ENCODE measurements at regions not wholly inside any gene's neighbourhood (a gene's known extent, or its start where the extent isn't known, plus 50 kb on each side); places are given as distances from the start of the nearest gene placed in this dataset.
"Not testable (repeated sequence)": the region's sequence is repeated elsewhere in the genome, so short reads cannot be mapped to it uniquely, and the experiment has no call there.

DNA sequence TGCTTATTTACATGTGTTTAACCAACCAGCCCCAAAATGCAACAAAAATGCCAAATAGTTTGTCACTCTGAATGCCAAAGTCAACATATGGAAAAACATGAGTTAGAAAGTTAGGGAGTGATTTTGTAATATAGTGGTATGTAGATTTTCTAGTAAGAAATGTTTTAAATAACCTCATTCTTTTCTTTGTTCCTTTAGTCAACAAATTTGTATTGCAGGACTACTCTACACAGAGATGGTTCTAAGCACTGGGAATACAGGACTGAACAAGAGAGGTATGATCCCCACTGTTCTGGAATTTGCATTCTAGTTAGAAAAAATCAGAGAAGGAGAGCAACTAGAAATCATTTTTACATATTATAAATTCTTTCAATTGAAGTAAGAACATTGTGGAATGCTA lies 218.8 kb upstream of the ANXA10 start:
- no peaks in the 10 kb centered on the region for H3K27me3 ChIP-seq (ENCODE audit: control insufficient read depth, insufficient read depth, low read length)
- H3K27ac ChIP-seq (ENCODE audit: low read length) = no peak overlapping the region
- H3K4me1 ChIP-seq (ENCODE audit: control insufficient read depth, insufficient read depth, low read length) = no peaks in the 10 kb centered on the region
- H3K4me3 ChIP-seq (ENCODE audit: low read length) = no peak overlapping the region
- H3K36me3 ChIP-seq (ENCODE audit: control insufficient read depth, insufficient read depth, low read length) = no peaks in the 10 kb centered on the region
- no peaks in the 10 kb centered on the region for H3K9me3 ChIP-seq (ENCODE audit: control insufficient read depth, insufficient read depth, low read length)
- no peak for DNase-seq (ENCODE audit: low read depth, low spot score)

DNA sequence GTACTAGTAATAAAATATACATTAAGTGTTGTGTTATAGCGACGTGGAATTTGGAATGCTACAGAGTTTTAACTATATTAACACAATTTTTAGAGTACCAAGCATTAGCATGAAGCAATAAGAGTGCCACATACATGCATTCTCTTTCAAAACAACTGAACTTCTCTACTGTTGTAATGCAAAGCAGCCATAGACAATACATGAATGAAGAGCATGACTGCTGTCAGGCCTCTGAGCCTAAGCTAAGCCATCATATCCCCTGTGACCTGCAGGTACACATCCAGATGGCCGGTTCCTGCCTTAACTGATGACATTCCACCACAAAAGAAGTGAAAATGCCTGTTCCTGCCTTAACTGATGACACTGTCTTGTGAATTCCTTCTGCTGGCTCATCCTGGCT lies 216.2 kb upstream of the ANXA10 start:
- not testable (repeated sequence) for H3K9me3 ChIP-seq (ENCODE audit: control insufficient read depth, insufficient read depth, low read length); H3K27me3 ChIP-seq (ENCODE audit: control insufficient read depth, insufficient read depth, low read length); H3K36me3 ChIP-seq (ENCODE audit: control insufficient read depth, insufficient read depth, low read length); H3K4me1 ChIP-seq (ENCODE audit: control insufficient read depth, insufficient read depth, low read length); H3K27ac ChIP-seq (ENCODE audit: low read length); H3K4me3 ChIP-seq (ENCODE audit: low read length)
- peak; percentile 5 for DNase-seq (ENCODE audit: low read depth, low spot score)
- no CpG with 5 or more reads among the region's 3 CpGs for WGBS (ENCODE audit: insufficient coverage, insufficient read length)

- WGBS (ENCODE audit: insufficient coverage, insufficient read length) = no CpG with 5 or more reads among the region's 8 CpGs
- H3K9me3 ChIP-seq (ENCODE audit: control insufficient read depth, insufficient read depth, low read length); H3K27ac ChIP-seq (ENCODE audit: low read length); DNase-seq (ENCODE audit: low read depth, low spot score); H3K27me3 ChIP-seq (ENCODE audit: control insufficient read depth, insufficient read depth, low read length); H3K4me3 ChIP-seq (ENCODE audit: low read length); H3K36me3 ChIP-seq (ENCODE audit: control insufficient read depth, insufficient read depth, low read length); H3K4me1 ChIP-seq (ENCODE audit: control insufficient read depth, insufficient read depth, low read length): not testable (repeated sequence)
Observed at GRCh38 chr4:167877826-167878225, 214.5 kb upstream of the ANXA10 start.

DNA sequence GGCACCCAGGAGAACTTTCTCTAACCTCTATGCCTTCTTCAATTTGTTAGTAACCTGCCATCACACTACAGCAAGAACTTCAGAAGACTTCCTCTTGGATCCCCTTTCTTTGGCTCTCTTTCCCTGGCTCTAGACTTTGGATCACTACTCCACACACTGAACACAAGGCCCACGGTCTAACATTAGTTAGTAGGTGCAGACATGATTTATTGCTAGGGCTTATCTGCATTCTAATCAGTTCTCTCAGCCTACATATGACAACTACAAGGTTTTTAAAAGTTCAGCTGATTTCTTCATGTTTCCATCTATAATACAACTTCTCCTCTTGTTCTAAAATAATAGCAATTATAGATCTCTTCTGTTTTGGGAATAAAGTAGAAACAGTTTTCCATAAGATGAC lies 209.1 kb upstream of the ANXA10 start:
- Histone ChIP-seq H3K9me3 (ENCODE audit: control insufficient read depth, insufficient read depth, low read length) (no peaks in the 10 kb centered on the region; the same call in 1 of the 2 replicates), H3K27me3 (ENCODE audit: control insufficient read depth, insufficient read depth, low read length) (no peaks in the 10 kb centered on the region), H3K4me1 (ENCODE audit: control insufficient read depth, insufficient read depth, low read length) (no peaks in the 10 kb centered on the region), H3K36me3 (ENCODE audit: control insufficient read depth, insufficient read depth, low read length) (no peaks in the 10 kb centered on the region), H3K27ac (ENCODE audit: low read length) (no peak overlapping the region), H3K4me3 (ENCODE audit: low read length) (no peak overlapping the region)
- no peak for DNase-seq (ENCODE audit: low read depth, low spot score)
- no CpG with 5 or more reads among the region's 1 CpG for whole genome bisulfite sequencing (ENCODE audit: insufficient coverage, insufficient read length)

DNA sequence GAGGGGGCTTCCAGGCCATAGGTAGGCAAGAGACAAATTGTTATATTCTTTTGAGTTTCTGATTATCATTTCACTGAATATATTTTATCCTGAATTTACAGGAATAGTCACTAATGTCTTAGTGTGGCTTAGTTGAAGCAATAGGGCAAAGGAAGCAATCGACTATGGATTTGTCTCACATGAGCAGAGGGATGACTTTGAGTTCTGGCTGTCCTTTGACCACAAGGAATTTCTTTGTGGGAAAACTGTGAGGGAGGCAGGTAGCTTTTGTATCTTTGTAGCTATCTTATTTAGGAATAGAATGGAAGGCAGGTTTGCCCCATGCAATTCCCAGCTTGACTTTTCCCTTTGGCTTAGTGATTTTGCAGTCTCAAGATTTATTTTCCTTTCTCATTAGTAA lies 207.3 kb upstream of the ANXA10 start:
- Histone ChIP-seq H3K4me3 (ENCODE audit: low read length) (no peak overlapping the region), H3K9me3 (ENCODE audit: control insufficient read depth, insufficient read depth, low read length) (no peaks in the 10 kb centered on the region; the same call in 1 of the 2 replicates), H3K27ac (ENCODE audit: low read length) (no peak overlapping the region), H3K36me3 (ENCODE audit: control insufficient read depth, insufficient read depth, low read length) (no peaks in the 10 kb centered on the region), H3K4me1 (ENCODE audit: control insufficient read depth, insufficient read depth, low read length) (no peaks in the 10 kb centered on the region), H3K27me3 (ENCODE audit: control insufficient read depth, insufficient read depth, low read length) (no peaks in the 10 kb centered on the region)
- no peak for DNase-seq (ENCODE audit: low read depth, low spot score)
- WGBS (ENCODE audit: insufficient coverage, insufficient read length) = no CpG with 5 or more reads among the region's 1 CpG

DNA sequence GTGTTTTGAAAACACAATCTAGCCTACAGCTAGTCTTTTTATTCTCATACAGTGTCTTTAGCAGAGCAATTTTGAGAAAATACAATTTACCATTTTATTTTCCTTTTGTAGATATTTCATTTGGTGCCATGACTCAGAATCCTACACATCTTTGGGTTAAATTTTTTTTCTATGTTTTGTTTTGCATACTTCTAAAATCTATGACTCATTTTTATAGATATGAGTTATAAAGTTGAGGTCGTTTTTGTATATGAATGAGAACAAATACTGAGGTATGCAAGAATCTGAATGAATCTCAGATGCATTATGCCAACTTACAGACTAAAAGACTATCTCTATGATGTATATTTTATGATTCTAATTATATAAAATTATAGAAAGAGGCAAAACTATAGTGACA lies 206.5 kb upstream of the ANXA10 start:
- Histone ChIP-seq H3K27me3 (ENCODE audit: control insufficient read depth, insufficient read depth, low read length) (no peaks in the 10 kb centered on the region), H3K9me3 (ENCODE audit: control insufficient read depth, insufficient read depth, low read length) (no peaks in the 10 kb centered on the region; the same call in 1 of the 2 replicates), H3K4me3 (ENCODE audit: low read length) (no peak overlapping the region), H3K27ac (ENCODE audit: low read length) (no peak overlapping the region), H3K36me3 (ENCODE audit: control insufficient read depth, insufficient read depth, low read length) (no peaks in the 10 kb centered on the region), H3K4me1 (ENCODE audit: control insufficient read depth, insufficient read depth, low read length) (no peaks in the 10 kb centered on the region)
- no peak for DNase-seq (ENCODE audit: low read depth, low spot score)
- WGBS (ENCODE audit: insufficient coverage, insufficient read length) = 100% methylated on average over 1 of the region's 1 CpG

DNA sequence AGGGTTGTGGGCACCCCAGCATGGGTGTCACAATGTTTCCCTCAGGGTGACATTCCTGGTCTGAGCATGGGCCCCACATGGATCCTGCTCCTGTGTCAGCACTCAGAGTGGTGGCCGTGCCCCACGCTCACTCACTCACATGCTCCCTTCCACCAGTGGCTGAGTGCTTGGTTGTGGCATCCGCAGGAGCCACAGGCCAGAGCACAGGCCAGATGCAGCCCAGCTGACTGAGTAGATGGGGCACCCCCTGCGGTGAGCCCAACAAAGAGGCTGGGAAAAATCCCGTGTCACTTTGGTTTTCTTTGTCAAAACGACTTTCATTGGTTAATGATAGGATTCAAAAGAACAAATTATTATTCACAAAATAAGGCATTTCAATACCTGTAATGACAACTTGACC lies 204.6 kb upstream of the ANXA10 start:
- H3K27me3 ChIP-seq (ENCODE audit: control insufficient read depth, insufficient read depth, low read length) = no peaks in the 10 kb centered on the region
- H3K4me1 ChIP-seq (ENCODE audit: control insufficient read depth, insufficient read depth, low read length) = no peaks in the 10 kb centered on the region
- no peaks in the 10 kb centered on the region for H3K36me3 ChIP-seq (ENCODE audit: control insufficient read depth, insufficient read depth, low read length)
- no peak overlapping the region for H3K27ac ChIP-seq (ENCODE audit: low read length)
- H3K4me3 ChIP-seq (ENCODE audit: low read length) = no peak overlapping the region
- DNase-seq (ENCODE audit: low read depth, low spot score) = no peak
- WGBS (ENCODE audit: insufficient coverage, insufficient read length) = no CpG with 5 or more reads among the region's 6 CpGs
- H3K9me3 ChIP-seq (ENCODE audit: control insufficient read depth, insufficient read depth, low read length) = no peaks in the 10 kb centered on the region; the same call in 1 of the 2 replicates

DNA sequence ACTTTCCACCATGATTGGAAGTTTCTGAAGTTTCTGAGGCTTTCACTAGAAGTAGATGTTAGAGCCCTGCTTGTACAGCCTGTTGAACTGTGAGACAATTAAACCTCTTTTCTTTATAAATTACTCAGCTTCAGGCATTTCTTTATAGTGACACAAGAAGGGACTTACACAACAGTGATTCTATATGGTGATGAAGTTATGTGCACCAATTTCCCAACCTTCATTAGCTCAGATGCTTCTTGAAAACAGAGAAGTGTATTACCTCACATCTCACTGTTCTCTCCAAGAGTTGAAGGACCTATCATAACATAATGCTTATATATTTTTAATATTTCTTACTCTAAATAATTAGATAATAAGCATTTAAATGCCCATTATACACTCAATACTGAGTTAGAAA lies 202.1 kb upstream of the ANXA10 start:
- DNase-seq (ENCODE audit: low read depth, low spot score) = no peak
- no peak overlapping the region for H3K27ac ChIP-seq (ENCODE audit: low read length)
- no peak overlapping the region for H3K4me3 ChIP-seq (ENCODE audit: low read length)
- H3K36me3 ChIP-seq (ENCODE audit: control insufficient read depth, insufficient read depth, low read length) = no peaks in the 10 kb centered on the region
- no peaks in the 10 kb centered on the region for H3K4me1 ChIP-seq (ENCODE audit: control insufficient read depth, insufficient read depth, low read length)
- no peaks in the 10 kb centered on the region for H3K27me3 ChIP-seq (ENCODE audit: control insufficient read depth, insufficient read depth, low read length)
- H3K9me3 ChIP-seq (ENCODE audit: control insufficient read depth, insufficient read depth, low read length) = no peaks in the 10 kb centered on the region; the same call in 1 of the 2 replicates

- Histone ChIP-seq H3K9me3 (ENCODE audit: control insufficient read depth, insufficient read depth, low read length) (no peaks in the 10 kb centered on the region; the same call in 1 of the 2 replicates), H3K27ac (ENCODE audit: low read length) (no peak overlapping the region), H3K27me3 (ENCODE audit: control insufficient read depth, insufficient read depth, low read length) (no peaks in the 10 kb centered on the region), H3K4me3 (ENCODE audit: low read length) (no peak overlapping the region), H3K4me1 (ENCODE audit: control insufficient read depth, insufficient read depth, low read length) (no peaks in the 10 kb centered on the region; the same call in 1 of the 2 replicates), H3K36me3 (ENCODE audit: control insufficient read depth, insufficient read depth, low read length) (no peaks in the 10 kb centered on the region)
- WGBS (ENCODE audit: insufficient coverage, insufficient read length) = no CpG with 5 or more reads among the region's 3 CpGs
- no peak for DNase-seq (ENCODE audit: low read depth, low spot score)
Observed at GRCh38 chr4:167893531-167893930, 198.8 kb upstream of the ANXA10 start.

DNA sequence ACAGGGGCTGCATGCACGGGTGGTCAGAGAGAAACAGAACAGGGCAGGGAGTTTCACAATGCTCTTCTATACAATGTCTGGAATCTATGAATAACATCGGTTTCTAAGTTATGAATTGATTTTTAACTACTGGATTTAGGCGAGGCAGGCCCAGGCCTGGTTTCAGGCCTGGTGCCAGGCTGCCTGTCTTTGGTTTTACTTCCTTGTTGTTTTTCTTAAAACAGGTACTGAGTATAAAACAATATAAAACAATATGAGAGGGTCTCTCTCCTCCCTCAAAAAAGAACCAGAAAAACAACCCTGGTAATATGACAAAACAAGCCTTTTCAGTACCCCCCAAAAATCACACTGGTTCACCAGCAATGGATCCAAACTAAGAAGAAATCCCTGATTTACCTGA lies 196.1 kb upstream of the ANXA10 start:
- not testable (repeated sequence) for H3K9me3 ChIP-seq (ENCODE audit: control insufficient read depth, insufficient read depth, low read length); H3K27ac ChIP-seq (ENCODE audit: low read length); H3K36me3 ChIP-seq (ENCODE audit: control insufficient read depth, insufficient read depth, low read length); H3K4me1 ChIP-seq (ENCODE audit: control insufficient read depth, insufficient read depth, low read length); H3K27me3 ChIP-seq (ENCODE audit: control insufficient read depth, insufficient read depth, low read length); DNase-seq (ENCODE audit: low read depth, low spot score); H3K4me3 ChIP-seq (ENCODE audit: low read length)
- WGBS (ENCODE audit: insufficient coverage, insufficient read length) = no CpG with 5 or more reads among the region's 3 CpGs

DNA sequence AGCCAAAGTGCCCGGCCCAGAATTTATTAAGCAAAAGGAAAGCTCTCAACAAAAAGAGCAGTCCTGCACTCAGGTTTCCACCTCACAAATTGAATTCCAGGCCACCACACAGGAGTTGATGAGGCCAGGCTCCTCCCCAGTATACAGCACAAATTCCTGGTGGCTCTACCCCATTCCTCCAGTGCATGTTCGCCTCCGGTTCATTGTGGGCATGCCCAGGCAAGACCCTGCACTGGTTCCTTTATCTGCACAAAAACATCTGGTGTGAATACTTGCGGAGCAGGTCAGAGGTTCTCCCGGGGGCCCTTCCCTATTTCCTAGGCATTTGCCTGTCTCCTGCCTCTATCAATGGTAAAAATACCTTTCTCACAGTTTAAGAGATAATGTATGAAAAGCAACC lies 195.2 kb upstream of the ANXA10 start:
- no peak overlapping the region for H3K4me3 ChIP-seq (ENCODE audit: low read length)
- H3K9me3 ChIP-seq (ENCODE audit: control insufficient read depth, insufficient read depth, low read length) = no peaks in the 10 kb centered on the region; the same call in 1 of the 2 replicates
- H3K4me1 ChIP-seq (ENCODE audit: control insufficient read depth, insufficient read depth, low read length) = no peaks in the 10 kb centered on the region; the same call in 1 of the 2 replicates
- H3K27ac ChIP-seq (ENCODE audit: low read length) = no peak overlapping the region
- peak; percentile 41 for DNase-seq (ENCODE audit: low read depth, low spot score)
- WGBS (ENCODE audit: insufficient coverage, insufficient read length) = no CpG with 5 or more reads among the region's 5 CpGs
- no peaks in the 10 kb centered on the region for H3K36me3 ChIP-seq (ENCODE audit: control insufficient read depth, insufficient read depth, low read length)
- H3K27me3 ChIP-seq (ENCODE audit: control insufficient read depth, insufficient read depth, low read length) = no peaks in the 10 kb centered on the region

Measured in iPS DF 6.9 (cell line).